NOMO-1 treated with dmso at 0.1 percent for 144 hours (cell line): ENCODE measurements at regions not wholly inside any gene's neighbourhood (a gene's known extent, or its start where the extent isn't known, plus 50 kb on each side); places are given as distances from the start of the nearest gene placed in this dataset.

Source experiments
- DNase-seq: peaks from one replicate; lab custom pipeline; 2025; ENCODE audit not compliant: unreplicated experiment; lab: John Stamatoyannopoulos, UW

GRCh38 chr9:81532251-81532650 is 157.1 kb downstream of the TLE1 start:
- no peak for DNase-seq

- no peak for DNase-seq
Measured at GRCh38 chr9:81531511-81531910, 157.8 kb downstream of the TLE1 start.

- DNase-seq = no peak
Measured at GRCh38 chr9:81530846-81531245, 158.5 kb downstream of the TLE1 start.

GRCh38 chr9:81530310-81530810 is 159.0 kb downstream of the TLE1 start:
- DNase-seq = no peak

GRCh38 chr9:81529556-81530193 is 159.7 kb downstream of the TLE1 start:
- no peak for DNase-seq

- no peak for DNase-seq
Measured at GRCh38 chr9:81526587-81526986, 162.8 kb downstream of the TLE1 start.

- DNase-seq = no peak
Measured at GRCh38 chr9:81522716-81523551, 166.4 kb downstream of the TLE1 start.

- no peak for DNase-seq
Measured at GRCh38 chr9:81521892-81522291, 167.5 kb downstream of the TLE1 start.

- DNase-seq = no peak
Measured at GRCh38 chr9:81519816-81520495, 169.4 kb downstream of the TLE1 start.

GRCh38 chr9:81517954-81518353 is 171.4 kb downstream of the TLE1 start:
- no peak for DNase-seq

GRCh38 chr9:81513059-81513458 is 176.3 kb downstream of the TLE1 start:
- DNase-seq = no peak

- no peak for DNase-seq
Measured at GRCh38 chr9:81512641-81513040, 176.7 kb downstream of the TLE1 start.

GRCh38 chr9:81508476-81508875 is 180.9 kb downstream of the TLE1 start:
- DNase-seq = no peak

- DNase-seq = no peak
Measured at GRCh38 chr9:81506941-81507864, 182.1 kb downstream of the TLE1 start.

GRCh38 chr9:81499594-81499993 is 189.8 kb downstream of the TLE1 start:
- no peak for DNase-seq

GRCh38 chr9:81499021-81499454 is 190.3 kb downstream of the TLE1 start:
- no peak for DNase-seq

GRCh38 chr9:81498576-81498975 is 190.8 kb downstream of the TLE1 start:
- DNase-seq = no peak

- no peak for DNase-seq
Measured at GRCh38 chr9:81497091-81497490, 192.3 kb downstream of the TLE1 start.

GRCh38 chr9:81492710-81493447 is 196.5 kb downstream of the TLE1 start:
- DNase-seq = no peak
